Stimulated activated CD8-positive, alpha-beta memory T cell treated with anti-CD3 and anti-CD28 coated beads, Interleukin-15, amount 100 ng/mL, for 48 hours (primary cell): ENCODE measurements at regions not wholly inside any gene's neighbourhood (a gene's known extent, or its start where the extent isn't known, plus 50 kb on each side); places are given as distances from the start of the nearest gene placed in this dataset.

Source experiments
- DNase-seq, 2 donors: peaks; one replicate each; pipeline ENCODE4 v3.0.0-alpha.2; 2020; ENCODE audit warnings: low read depth in 2 of 2

GRCh38 chr4:179415037-179415846, 1973.0 kb upstream of the AGA start:
- DNase-seq, result no peak

- no peak for DNase-seq
Measured at GRCh38 chr4:179415847-179416223, 1973.6 kb upstream of the AGA start.

GRCh38 chr4:179417357-179417756, 1975.1 kb upstream of the AGA start:
- DNase-seq, result no peak

GRCh38 chr4:179437962-179438361, 1995.7 kb upstream of the AGA start:
- no peak for DNase-seq

- no peak for DNase-seq
Measured at GRCh38 chr4:179441596-179441995, 1999.4 kb upstream of the AGA start.

- DNase-seq, result no peak
Measured at GRCh38 chr4:179447308-179447707, 2005.1 kb upstream of the AGA start.

GRCh38 chr4:179465131-179465797, 2023.0 kb upstream of the AGA start:
- DNase-seq, result no peak

- no peak for DNase-seq
Measured at GRCh38 chr4:179467878-179468277, 2025.6 kb upstream of the AGA start.

GRCh38 chr4:179472164-179472563, 2029.9 kb upstream of the AGA start:
- DNase-seq, result no peak

- no peak for DNase-seq
Measured at GRCh38 chr4:179478608-179479007, 2036.4 kb upstream of the AGA start.

- DNase-seq, result no peak
Measured at GRCh38 chr4:179485781-179486180, 2043.5 kb upstream of the AGA start.

- DNase-seq, result no peak
Measured at GRCh38 chr4:179486570-179487335, 2044.5 kb upstream of the AGA start.

GRCh38 chr4:179492260-179493080, 2050.2 kb upstream of the AGA start:
- no peak for DNase-seq

GRCh38 chr4:179503976-179504375, 2061.7 kb upstream of the AGA start:
- DNase-seq, result no peak

GRCh38 chr4:179509489-179509888, 2067.3 kb upstream of the AGA start:
- no peak for DNase-seq

GRCh38 chr4:179521952-179522351, 2079.7 kb upstream of the AGA start:
- DNase-seq, result no peak

- no peak for DNase-seq
Measured at GRCh38 chr4:179530958-179531357, 2088.7 kb upstream of the AGA start.

- DNase-seq, result no peak
Measured at GRCh38 chr4:179536694-179537093, 2094.5 kb upstream of the AGA start.

GRCh38 chr4:179539641-179540040, 2097.4 kb upstream of the AGA start:
- no peak for DNase-seq

GRCh38 chr4:179543771-179544170, 2101.5 kb upstream of the AGA start:
- DNase-seq, result no peak

GRCh38 chr4:179544496-179544895, 2102.3 kb upstream of the AGA start:
- no peak for DNase-seq

- no peak for DNase-seq
Measured at GRCh38 chr4:179552131-179552530, 2109.9 kb upstream of the AGA start.
